ENCODE measurements at regions not wholly inside any gene's neighbourhood (a gene's known extent, or its start where the extent isn't known, plus 50 kb on each side); places are given as distances from the start of the nearest gene placed in this dataset.
A peak's percentile ranks its signal among the peaks of the same experiment; 100 is the strongest.

GRCh38 chr5:108669462-108669861, 78.2 kb upstream of the FER start:
- no peak overlapping the region for H3K4me3 Mint-ChIP-seq
- peaks cover 13% of the 10 kb centered on the region for H3K9me3 Mint-ChIP-seq
- DNase-seq (ENCODE audit: low read depth, low spot score), result no peak
- TF ChIP-seq CTCF (conservative IDR thresholded peaks at IDR 0.05), result no peak
- H3K36me3 Mint-ChIP-seq (ENCODE audit: low read depth), result no peaks in the 10 kb centered on the region
- H3K27ac Mint-ChIP-seq (ENCODE audit: unreplicated experiment), result no peak overlapping the region
- no peaks in the 10 kb centered on the region for H3K27me3 Mint-ChIP-seq (ENCODE audit: low read depth)
- peaks cover 37% of the 10 kb centered on the region for H3K4me1 Mint-ChIP-seq

- Mint-ChIP-seq H3K4me3 (no peak overlapping the region), H3K36me3 (ENCODE audit: low read depth) (peaks cover 2% of the 10 kb centered on the region), H3K9me3 (peaks cover 9% of the 10 kb centered on the region), H3K27me3 (ENCODE audit: low read depth) (no peaks in the 10 kb centered on the region), H3K4me1 (peaks cover 44% of the 10 kb centered on the region), H3K27ac (ENCODE audit: unreplicated experiment) (peak overlapping the region; percentile 65)
- DNase-seq (ENCODE audit: low read depth, low spot score), result no peak
- TF ChIP-seq CTCF (conservative IDR thresholded peaks at IDR 0.05), result no peak
Observed at GRCh38 chr5:108661590-108662219, 86.0 kb upstream of the FER start.

GRCh38 chr5:108661024-108661423, 86.7 kb upstream of the FER start:
- H3K27me3 Mint-ChIP-seq (ENCODE audit: low read depth), result no peaks in the 10 kb centered on the region
- peaks cover 4% of the 10 kb centered on the region for H3K9me3 Mint-ChIP-seq
- TF ChIP-seq CTCF (conservative IDR thresholded peaks at IDR 0.05), result no peak
- peaks cover 2% of the 10 kb centered on the region for H3K36me3 Mint-ChIP-seq (ENCODE audit: low read depth)
- peak overlapping the region; percentile 65 for H3K27ac Mint-ChIP-seq (ENCODE audit: unreplicated experiment)
- peaks cover 44% of the 10 kb centered on the region for H3K4me1 Mint-ChIP-seq
- H3K4me3 Mint-ChIP-seq, result peak overlapping the region; percentile 22
- DNase-seq (ENCODE audit: low read depth, low spot score), result no peak

- DNase-seq (ENCODE audit: low read depth, low spot score), result no peak
- Mint-ChIP-seq H3K27ac (ENCODE audit: unreplicated experiment) (peak overlapping the region; percentile 48), H3K36me3 (ENCODE audit: low read depth) (peaks cover 2% of the 10 kb centered on the region), H3K4me3 (no peak overlapping the region), H3K4me1 (peaks cover 44% of the 10 kb centered on the region), H3K27me3 (ENCODE audit: low read depth) (no peaks in the 10 kb centered on the region), H3K9me3 (peaks cover 2% of the 10 kb centered on the region)
- no peak for TF ChIP-seq CTCF (conservative IDR thresholded peaks at IDR 0.05)
Observed at GRCh38 chr5:108660291-108660690, 87.4 kb upstream of the FER start.

- no peak overlapping the region for H3K27ac Mint-ChIP-seq (ENCODE audit: unreplicated experiment)
- DNase-seq (ENCODE audit: low read depth, low spot score), result no peak
- H3K27me3 Mint-ChIP-seq (ENCODE audit: low read depth), result no peaks in the 10 kb centered on the region
- peaks cover 2% of the 10 kb centered on the region for H3K36me3 Mint-ChIP-seq (ENCODE audit: low read depth)
- H3K9me3 Mint-ChIP-seq, result peaks cover 2% of the 10 kb centered on the region
- H3K4me1 Mint-ChIP-seq, result peaks cover 44% of the 10 kb centered on the region
- no peak for TF ChIP-seq CTCF (conservative IDR thresholded peaks at IDR 0.05)
- no peak overlapping the region for H3K4me3 Mint-ChIP-seq
Observed at GRCh38 chr5:108659531-108659930, 88.2 kb upstream of the FER start.

Measured in neural crest cell (in vitro differentiated cells).